NCI-H748 treated with DMSO at 0.1 percent for 48 hours (cell line): ENCODE measurements at regions not wholly inside any gene's neighbourhood (a gene's known extent, or its start where the extent isn't known, plus 50 kb on each side); places are given as distances from the start of the nearest gene placed in this dataset.
"Not testable (repeated sequence)": the region's sequence is repeated elsewhere in the genome, so short reads cannot be mapped to it uniquely, and the experiment has no call there.

ENCODE experiments used
- DNase-seq: peaks from one replicate; lab custom pipeline; 2025; lab: John Stamatoyannopoulos, UW

GRCh38 chr9:102506406-102506805, 488.7 kb upstream of the CYLC2 start:
- no peak for DNase-seq

- no peak for DNase-seq
These were observed 495.7 kb upstream of the CYLC2 start for GRCh38 chr9:102499468-102499867.

GRCh38 chr9:102497709-102498108, 497.4 kb upstream of the CYLC2 start:
- no peak for DNase-seq

- not testable (repeated sequence) for DNase-seq
These were observed 508.2 kb upstream of the CYLC2 start for GRCh38 chr9:102486976-102487375.

GRCh38 chr9:102483651-102484050, 511.5 kb upstream of the CYLC2 start:
- DNase-seq: no peak

- no peak for DNase-seq
These were observed 512.4 kb upstream of the CYLC2 start for GRCh38 chr9:102482776-102483175.

GRCh38 chr9:102479191-102479590, 515.9 kb upstream of the CYLC2 start:
- DNase-seq: no peak

GRCh38 chr9:102474357-102474756, 520.8 kb upstream of the CYLC2 start:
- no peak for DNase-seq

GRCh38 chr9:102469430-102469829, 525.7 kb upstream of the CYLC2 start:
- DNase-seq: not testable (repeated sequence)

- DNase-seq: no peak
These were observed 533.8 kb upstream of the CYLC2 start for GRCh38 chr9:102461156-102461819.

GRCh38 chr9:102459828-102460227, 535.3 kb upstream of the CYLC2 start:
- no peak for DNase-seq

- DNase-seq: no peak
These were observed 538.6 kb upstream of the CYLC2 start for GRCh38 chr9:102456562-102456961.

GRCh38 chr9:102445906-102446305, 549.2 kb upstream of the CYLC2 start:
- DNase-seq: no peak

GRCh38 chr9:102445181-102445747, 549.9 kb upstream of the CYLC2 start:
- no peak for DNase-seq

- no peak for DNase-seq
These were observed 555.5 kb upstream of the CYLC2 start for GRCh38 chr9:102439583-102439982.

GRCh38 chr9:102436599-102436998, 558.5 kb upstream of the CYLC2 start:
- DNase-seq: not testable (repeated sequence)

- DNase-seq: no peak
These were observed 559.7 kb upstream of the CYLC2 start for GRCh38 chr9:102435427-102435826.

GRCh38 chr9:102434545-102434944, 560.6 kb upstream of the CYLC2 start:
- no peak for DNase-seq

GRCh38 chr9:102428305-102428704, 566.8 kb upstream of the CYLC2 start:
- DNase-seq: no peak

GRCh38 chr9:102416251-102416650, 578.9 kb upstream of the CYLC2 start:
- DNase-seq: not testable (repeated sequence)

GRCh38 chr9:102405218-102405867, 589.8 kb upstream of the CYLC2 start:
- DNase-seq: no peak

- no peak for DNase-seq
These were observed 591.6 kb upstream of the CYLC2 start for GRCh38 chr9:102403514-102403913.

GRCh38 chr9:102398205-102398604, 596.9 kb upstream of the CYLC2 start:
- no peak for DNase-seq
